Endothelial cell of umbilical vein (primary cell): ENCODE measurements at regions not wholly inside any gene's neighbourhood (a gene's known extent, or its start where the extent isn't known, plus 50 kb on each side); places are given as distances from the start of the nearest gene placed in this dataset.

ENCODE experiments used
- BruUV-seq: library from RNA; stranded (reverse); fragments of 400-500 nt; replicated peaks from 2 replicates; lab custom pipeline; 2021; lab: Mats Ljungman, UMichigan
- CTCF ChIA-PET: fragments of 300-600, 350-600 bp; sonication (Branson Sonifier 250); formaldehyde crosslinking; loops from one replicate; lab custom pipeline; 2021; ENCODE audit warnings: antibody characterized with exemption, inconsistent platforms; lab: Charles Lee
- POLR2A ChIA-PET: fragments of 300-600, 350-600 bp; sonication (Branson Sonifier 250); formaldehyde crosslinking; loops from one replicate; lab custom pipeline; 2021; ENCODE audit warnings: antibody characterized with exemption, inconsistent platforms; lab: Charles Lee
- DNase-seq: peaks from one replicate; pipeline ENCODE4 v3.0.0-alpha.2; 2011; ENCODE audit warnings: low read depth, low spot score
- FAIRE-seq: peaks from 2 replicates; lab custom pipeline; 2011; peaks lifted over from hg19 to GRCh38; lab: Jason Lieb, UNC
- H2AFZ ChIP-seq: 2 replicates; pipeline ENCODE4 v1.6.0; 2012; ENCODE audit warnings: low read depth, low read length, control low read depth, inconsistent platforms
- H3K27ac ChIP-seq: 2 replicates; pipeline ENCODE4 v1.5.1; 2011; ENCODE audit warnings: low read depth, mild to moderate bottlenecking, control low read depth, low read length, moderate library complexity; ENCODE audit not compliant: insufficient read depth
- H3K27me3 ChIP-seq, 2 experiments: 2 replicates each; pipeline versions ENCODE4 v1.6.0 to v1.6.1; 2011; ENCODE audit warnings: low read length in 2 of 2, mixed read lengths in 1 of 2; ENCODE audit not compliant: control insufficient read depth in 2 of 2, insufficient read depth in 2 of 2
- H3K36me3 ChIP-seq, 2 experiments: 2 replicates in 1 of 2; 3 replicates in 1 of 2; pipeline ENCODE4 v1.5.1; 2011; ENCODE audit warnings: low read length in 2 of 2, mild to moderate bottlenecking in 1 of 2, moderate library complexity in 1 of 2; ENCODE audit not compliant: control insufficient read depth in 2 of 2, insufficient read depth in 2 of 2; ENCODE audit errors: extremely low read depth in 1 of 2
- H3K4me1 ChIP-seq: 3 replicates; pipeline ENCODE4 v1.5.1; 2011; ENCODE audit warnings: mild to moderate bottlenecking, low read length; ENCODE audit not compliant: control insufficient read depth, insufficient read depth; ENCODE audit errors: extremely low read depth
- H3K4me2 ChIP-seq: 2 replicates; pipeline ENCODE4 v1.6.1; 2011; ENCODE audit warnings: low read length, control low read depth, mixed read lengths; ENCODE audit not compliant: insufficient read depth
- H3K4me3 ChIP-seq, 3 experiments: fragments of 200-600 bp in 1 of 3; sonication (generic), shearing (Covaris generic) in 1 of 3; replicated peaks in 1 of 3; 2 replicates each; pipeline ENCODE4 v1.5.1; 2011 to 2016; ENCODE audit warnings: control low read depth in 3 of 3, low read length in 3 of 3, mild to moderate bottlenecking in 2 of 3, inconsistent platforms in 1 of 3, low read depth in 1 of 3, moderate library complexity in 1 of 3; ENCODE audit not compliant: insufficient read depth in 1 of 3
- H3K79me2 ChIP-seq: 2 replicates; pipeline ENCODE4 v1.6.0; 2012; ENCODE audit warnings: low read length, inconsistent platforms; ENCODE audit not compliant: control insufficient read depth, insufficient read depth
- H3K9ac ChIP-seq: replicated peaks from 2 replicates; pipeline ENCODE3; 2011; ENCODE audit warnings: low read length, control low read depth; ENCODE audit not compliant: insufficient read depth; ENCODE audit errors: extremely low read depth
- H3K9me1 ChIP-seq: replicated peaks from 3 replicates; pipeline ENCODE4 v1.6.0; 2011; ENCODE audit warnings: mild to moderate bottlenecking, low read length; ENCODE audit not compliant: control insufficient read depth, insufficient read depth; ENCODE audit errors: extremely low read depth
- H3K9me3 ChIP-seq: replicated peaks from 2 replicates; pipeline ENCODE4 v1.5.1; 2012; ENCODE audit warnings: low read length, inconsistent platforms; ENCODE audit not compliant: control insufficient read depth, insufficient read depth
- H4K20me1 ChIP-seq: replicated peaks from 2 replicates; pipeline ENCODE3; 2011; ENCODE audit warnings: mild to moderate bottlenecking, low read length; ENCODE audit not compliant: control insufficient read depth, insufficient read depth; ENCODE audit errors: extremely low read depth
- CTCF ChIP-seq, 2 donors: IDR thresholded peaks; 1 replicate in 1 of 2; 2 replicates in 1 of 2; pipeline ENCODE4 v1.5.1; 2011; ENCODE audit warnings: low read length in 2 of 2, mild to moderate bottlenecking in 2 of 2, moderate library complexity in 2 of 2, control low read depth in 1 of 2, inconsistent platforms in 1 of 2, low read depth in 1 of 2; ENCODE audit not compliant: insufficient read depth in 1 of 2; ENCODE audit errors: extremely low read depth in 1 of 2
- EZH2 ChIP-seq: IDR thresholded peaks from 2 replicates; pipeline ENCODE4 v1.6.1; 2012; ENCODE audit warnings: borderline replicate concordance, low read depth, mild to moderate bottlenecking, moderate library complexity, low read length, inconsistent platforms; ENCODE audit not compliant: severe bottlenecking
- FOS ChIP-seq: IDR thresholded peaks from 2 replicates; pipeline ENCODE4 v1.6.1; 2011; ENCODE audit warnings: mild to moderate bottlenecking, low read length, moderate library complexity, borderline replicate concordance; ENCODE audit not compliant: insufficient read depth
- GATA2 ChIP-seq: IDR thresholded peaks from 2 replicates; pipeline ENCODE4 v1.7.0; 2011; ENCODE audit warnings: low read depth, mild to moderate bottlenecking, moderate library complexity, mixed read lengths, low read length; ENCODE audit not compliant: insufficient read length, insufficient read depth
- JUN ChIP-seq: IDR thresholded peaks from 2 replicates; pipeline ENCODE4 v1.6.1; 2011; ENCODE audit warnings: borderline replicate concordance, low read depth; ENCODE audit not compliant: insufficient read length, insufficient read depth
- MAX ChIP-seq: IDR thresholded peaks from 2 replicates; pipeline ENCODE4 v1.6.1; 2011; ENCODE audit not compliant: insufficient read depth, insufficient read length
- MYC ChIP-seq: IDR thresholded peaks from one replicate; pipeline ENCODE4 v1.6.1; 2011; ENCODE audit warnings: mild to moderate bottlenecking, low read depth, low read length
- POLR2A ChIP-seq: IDR thresholded peaks from 2 replicates; pipeline ENCODE4 v1.6.1; 2012; ENCODE audit warnings: low read depth, mild to moderate bottlenecking, control low read depth, low read length
- POLR2AphosphoS5 ChIP-seq: IDR thresholded peaks from 2 replicates; pipeline ENCODE4 v1.6.1; 2012; ENCODE audit warnings: low read depth, mild to moderate bottlenecking, control low read depth, low read length, moderate library complexity; ENCODE audit not compliant: insufficient read depth
- dilution Hi-C: fragments of 300-500 bp; cut with MboI; formaldehyde crosslinking; loops from one replicate; pipeline ENCODE4 v1.15.0; 2019; ENCODE audit warnings: low sequenced_read_pairs; ENCODE audit not compliant: extremely low pct_ligation_motif_present
- intact Hi-C: fragments of 100-400 bp; cut with micrococcal nuclease; formaldehyde crosslinking; loops from one replicate; pipeline ENCODE4 v1.10.0; 2022

GRCh38 chr14:53824061-53824460 lies 132.6 kb downstream of the BMP4 start:
- Histone ChIP-seq H3K9me3 (no peaks in the 10 kb centered on the region), H3K4me1 (no peaks in the 10 kb centered on the region), H3K36me3 (no peaks in the 10 kb centered on the region), H3K4me2 (no peak overlapping the region), H4K20me1 (no peaks in the 10 kb centered on the region), H3K9me1 (no peaks in the 10 kb centered on the region), H3K79me2 (no peaks in the 10 kb centered on the region), H3K27ac (no peak overlapping the region), H3K9ac (no peak overlapping the region), H3K4me3 (no peak overlapping the region), H3K27me3 (no peaks in the 10 kb centered on the region), H2AFZ (no peak overlapping the region)
- BruUV-seq: no TSS peak
- dilution Hi-C loops (no loop called here), intact Hi-C loops (no loop called here)
- FAIRE-seq (no peak), DNase-seq (no peak)
- TF ChIP-seq MAX: no peak
- no peak for TF ChIP-seq JUN
- no peak for TF ChIP-seq FOS
- POLR2A ChIA-PET: no interaction called here
- CTCF ChIA-PET: interaction anchor here (1.1 to 1.4 kb wide), 2 partner anchors 16 to 31 kb away, joined by 4 to 5 read pairs; no protein-coding TSS in a partner anchor

- H3K9ac ChIP-seq: no peak overlapping the region
- no peaks in the 10 kb centered on the region for H3K79me2 ChIP-seq
- H4K20me1 ChIP-seq: no peaks in the 10 kb centered on the region
- dilution Hi-C loops (no loop called here), intact Hi-C loops (no loop called here)
- H3K4me2 ChIP-seq: no peak overlapping the region
- BruUV-seq: no TSS peak
- TF ChIP-seq MAX (no peak), POLR2AphosphoS5 (no peak), CTCF (IDR thresholded peaks at IDR 0.05; ENCODE audit: extremely low read depth in 1 of 2, insufficient read depth in 1 of 2, low read depth in 1 of 2, low read length in 2 of 2) (no peak), POLR2A (no peak), FOS (no peak), GATA2 (no peak), EZH2 (no peak), JUN (no peak), MYC (no peak)
- no peak overlapping the region for H3K4me3 ChIP-seq
- no peaks in the 10 kb centered on the region for H3K9me3 ChIP-seq
- H2AFZ ChIP-seq: no peak overlapping the region
- H3K27ac ChIP-seq: no peak overlapping the region
- H3K4me1 ChIP-seq: no peaks in the 10 kb centered on the region
- no peak for DNase-seq
- no peaks in the 10 kb centered on the region for H3K27me3 ChIP-seq
- no peaks in the 10 kb centered on the region for H3K9me1 ChIP-seq
- POLR2A ChIA-PET: no interaction called here
- H3K36me3 ChIP-seq: no peaks in the 10 kb centered on the region
- no peak for FAIRE-seq
- CTCF ChIA-PET: interaction anchor here (1.5 kb wide), 1 partner anchor 9 kb away, joined by 3 read pairs; no protein-coding TSS in a partner anchor
These were observed 142.2 kb downstream of the BMP4 start for GRCh38 chr14:53814392-53814791.
